Stomach (tissue), 8 donors: ENCODE measurements at regions not wholly inside any gene's neighbourhood (a gene's known extent, or its start where the extent isn't known, plus 50 kb on each side); places are given as distances from the start of the nearest gene placed in this dataset.

Source experiments
- DNase-seq, 2 donors: peaks; one replicate each; pipeline versions ENCODE4 v3.0.0 to v3.0.0-alpha.2; 2013 to 2019
- H3K27ac ChIP-seq, 5 donors: fragments of 200-600 bp in 4 of 5; sonication (generic) in 4 of 5; one replicate each; pipeline ENCODE4 v1.5.1; 2013 to 2019; ENCODE audit warnings: mild to moderate bottlenecking in 1 of 5, moderate library complexity in 1 of 5
- H3K27me3 ChIP-seq, 3 donors: fragments of 200-600 bp; sonication (generic); one replicate each; pipeline ENCODE4 v1.5.1; 2017 to 2019; ENCODE audit warnings: mixed run types in 1 of 3
- H3K36me3 ChIP-seq, 4 donors: fragments of 200-600 bp; sonication (generic); 1 replicate in 3 of 4; 2 replicates in 1 of 4; pipeline ENCODE4 v1.5.1; 2016 to 2019
- H3K4me1 ChIP-seq, 4 donors: fragments of 200-600 bp; sonication (generic); one replicate each; pipeline ENCODE4 v1.5.1; 2016 to 2019
- H3K4me3 ChIP-seq, 4 donors: fragments of 200-600 bp; sonication (generic) in 3 of 4; one replicate each; pipeline ENCODE4 v1.5.1; 2016 to 2019; ENCODE audit warnings: mild to moderate bottlenecking in 1 of 4
- H3K9me3 ChIP-seq, 4 donors: fragments of 200-600 bp; sonication (generic); one replicate each; pipeline ENCODE4 v1.5.1; 2016 to 2019
- CTCF ChIP-seq, 7 experiments: fragments of 450-650 bp in 4 of 7; fragments of 200-600 bp in 3 of 7; sonication (generic) in 3 of 7; IDR thresholded peaks; one replicate each; pipeline ENCODE4 v1.5.1; 2016 to 2019; ENCODE audit warnings: antibody characterized with exemption in 7 of 7, control low read depth in 2 of 7, mild to moderate bottlenecking in 1 of 7
- EP300 ChIP-seq: sonication (generic); formaldehyde crosslinking; IDR thresholded peaks from one replicate; pipeline ENCODE4 v1.6.1; 2017; ENCODE audit warnings: antibody characterized with exemption
- POLR2A ChIP-seq, 4 donors: fragments of 450-650 bp; IDR thresholded peaks; one replicate each; pipeline ENCODE4 v1.6.1; 2016; ENCODE audit warnings: antibody characterized with exemption in 4 of 4, control low read depth in 2 of 4, mild to moderate bottlenecking in 1 of 4, moderate library complexity in 1 of 4
- POLR2AphosphoS5 ChIP-seq, 3 donors: sonication (generic); formaldehyde crosslinking; IDR thresholded peaks; one replicate each; pipeline ENCODE4 v1.6.1; 2016; ENCODE audit warnings: antibody characterized with exemption in 3 of 3
- WGBS, 5 donors: extraction: QIAGEN DNeasy Blood & Tissue Kit in 3 of 5; methylation state at CpG; one replicate each; pipeline versions ENCODE4 v1.1.5 to v1.1.7; 2013 to 2018; 5-methylcytosine and 5-hydroxymethylcytosine counted together
- intact Hi-C: fragments of 100-400 bp; cut with DNase I; formaldehyde crosslinking; loops from one replicate; pipeline ENCODE4 v1.15.1; 2023; ENCODE audit warnings: low total_unique reads
- donor health status: healthy with polysubstance abuse.
- donor health status: Bipolar disorder and iron deficiency.
- donor health status: healthy.

GRCh38 chr14:61193476-61193875 is 87.7 kb downstream of the TMEM30B start:
- Histone ChIP-seq H3K27me3 (peaks cover 0 to 12% (median 0%) of the 10 kb centered on the region in 3 donors), H3K4me3 (no peak overlapping the region), H3K36me3 (no peaks in the 10 kb centered on the region), H3K9me3 (no peaks in the 10 kb centered on the region), H3K4me1 (peaks cover 0 to 9% (median 6%) of the 10 kb centered on the region in 4 donors), H3K27ac (no peak overlapping the region)
- no peak for DNase-seq
- intact Hi-C loops = no loop called here
- TF ChIP-seq CTCF (IDR thresholded peaks at IDR 0.05) = no peak
- no peak for TF ChIP-seq POLR2AphosphoS5 (IDR thresholded peaks at IDR 0.05)
- TF ChIP-seq POLR2A (IDR thresholded peaks at IDR 0.05) = no peak
- no peak for TF ChIP-seq EP300
- 75 to 92% (median 84%) methylated on average over 1 of the region's 1 CpG for WGBS, 5 donors

GRCh38 chr14:61192989-61193388 is 88.1 kb downstream of the TMEM30B start:
- TF ChIP-seq EP300 (no peak), POLR2A (IDR thresholded peaks at IDR 0.05) (no peak), POLR2AphosphoS5 (IDR thresholded peaks at IDR 0.05) (no peak), CTCF (IDR thresholded peaks at IDR 0.05) (no peak)
- Histone ChIP-seq H3K27me3 (peaks cover 0 to 17% (median 0%) of the 10 kb centered on the region in 3 donors), H3K4me3 (no peak overlapping the region), H3K9me3 (no peaks in the 10 kb centered on the region), H3K27ac (no peak overlapping the region), H3K4me1 (peaks cover 0 to 9% (median 6%) of the 10 kb centered on the region in 4 donors), H3K36me3 (no peaks in the 10 kb centered on the region)
- intact Hi-C loops = no loop called here
- DNase-seq = no peak

GRCh38 chr14:61191733-61192132 is 89.4 kb downstream of the TMEM30B start:
- Histone ChIP-seq H3K9me3 (no peaks in the 10 kb centered on the region), H3K4me3 (no peak overlapping the region), H3K27ac (no peak overlapping the region), H3K27me3 (peaks cover 0 to 24% (median 0%) of the 10 kb centered on the region in 3 donors), H3K4me1 (peaks cover 0 to 9% (median 6%) of the 10 kb centered on the region in 4 donors), H3K36me3 (no peaks in the 10 kb centered on the region)
- 68 to 88% (median 77%) methylated on average over 1 of the region's 1 CpG for WGBS, 5 donors
- intact Hi-C loops = no loop called here
- TF ChIP-seq POLR2A (IDR thresholded peaks at IDR 0.05) (no peak), POLR2AphosphoS5 (IDR thresholded peaks at IDR 0.05) (no peak), EP300 (no peak), CTCF (IDR thresholded peaks at IDR 0.05) (no peak)
- no peak for DNase-seq

GRCh38 chr14:61190341-61190740 is 90.8 kb downstream of the TMEM30B start:
- intact Hi-C loops = no loop called here
- WGBS, 5 donors = 72 to 86% (median 80%) methylated on average over 6 of the region's 6 CpGs

More at GRCh38 chr14:61190341-61190740, 90.8 kb downstream of the TMEM30B start:
- Histone ChIP-seq H3K4me3 (no peak overlapping the region), H3K27me3 (peaks cover 0 to 24% (median 0%) of the 10 kb centered on the region in 3 donors), H3K27ac (no peak overlapping the region), H3K36me3 (no peaks in the 10 kb centered on the region), H3K9me3 (no peaks in the 10 kb centered on the region), H3K4me1 (peaks cover 0 to 9% (median 6%) of the 10 kb centered on the region in 4 donors)
- TF ChIP-seq CTCF (IDR thresholded peaks at IDR 0.05) (no peak), POLR2A (IDR thresholded peaks at IDR 0.05) (no peak), POLR2AphosphoS5 (IDR thresholded peaks at IDR 0.05) (no peak), EP300 (no peak)
- DNase-seq = no peak
